22Rv1 (cell line): ENCODE measurements at regions not wholly inside any gene's neighbourhood (a gene's known extent, or its start where the extent isn't known, plus 50 kb on each side); places are given as distances from the start of the nearest gene placed in this dataset.

ENCODE experiments used
- CTCF ChIP-seq: fragments of 450-650 bp; IDR thresholded peaks from 2 replicates; pipeline ENCODE4 v1.5.1; 2017; ENCODE audit warnings: mild to moderate bottlenecking
- ZFX ChIP-seq: fragments of 450-650 bp; IDR thresholded peaks from 2 replicates; pipeline ENCODE4 v1.6.1; 2017; ENCODE audit warnings: antibody characterized with exemption, borderline replicate concordance

- TF ChIP-seq CTCF = no peak
- TF ChIP-seq ZFX = no peak
Measured at GRCh38 chr10:108069096-108069495, 904.6 kb upstream of the SORCS1 start.
